Activated CD4-positive, CD25-positive, alpha-beta regulatory T cell treated with anti-CD3 and anti-CD28 coated beads, Interleukin-2, amount 50 U/mL, for 24 hours (primary cell): ENCODE measurements at regions not wholly inside any gene's neighbourhood (a gene's known extent, or its start where the extent isn't known, plus 50 kb on each side); places are given as distances from the start of the nearest gene placed in this dataset.
"Not testable (repeated sequence)": the region's sequence is repeated elsewhere in the genome, so short reads cannot be mapped to it uniquely, and the experiment has no call there.

Experiments
- ATAC-seq, 2 donors: fragments of 150-1000 bp; cut with Tn5 transposase; one replicate each; pipeline ENCODE4 v1.10.0; 2021; ENCODE audit warnings: mild to moderate bottlenecking in 1 of 2, moderate library complexity in 1 of 2

DNA sequence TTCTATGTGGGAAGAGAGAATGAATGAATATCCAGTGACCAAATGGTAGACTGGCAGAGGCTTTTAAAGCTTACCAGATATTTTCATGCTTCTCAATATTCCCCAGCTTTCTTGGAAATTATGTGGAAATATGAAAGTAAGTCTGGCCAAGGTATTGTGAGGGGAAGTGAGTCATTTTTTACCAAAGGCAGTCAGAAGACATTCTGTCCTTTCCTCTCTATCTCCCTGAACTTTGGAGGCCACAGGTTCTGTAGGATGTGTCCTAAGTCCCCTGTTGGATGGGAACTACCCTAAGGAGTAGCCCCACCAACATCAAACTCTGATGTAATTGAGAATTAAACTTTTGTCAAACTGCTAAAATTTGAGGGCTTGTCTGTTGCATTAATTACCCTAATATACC is 593.8 kb upstream of the NRSN1 start:
- no peak for ATAC-seq

DNA sequence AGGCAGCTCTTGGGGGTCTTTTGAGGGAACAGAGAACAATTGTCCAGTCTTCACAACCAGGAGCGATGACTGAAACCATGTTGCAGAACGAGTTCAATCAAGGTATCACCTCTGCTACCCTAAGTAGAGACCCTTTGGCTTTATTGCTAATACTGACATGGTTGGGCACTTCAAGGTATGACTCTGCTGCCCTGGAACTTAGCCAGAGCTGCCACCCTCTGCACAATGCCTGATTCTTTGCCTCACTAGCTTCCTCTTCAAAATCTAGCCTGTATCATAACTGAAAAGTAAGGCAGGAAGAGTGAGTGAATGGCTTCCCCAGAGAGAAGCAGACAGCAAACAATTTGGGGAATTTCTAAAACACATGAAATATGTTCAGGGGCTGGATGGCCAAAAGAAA is 592.7 kb upstream of the NRSN1 start:
- ATAC-seq: no peak

DNA sequence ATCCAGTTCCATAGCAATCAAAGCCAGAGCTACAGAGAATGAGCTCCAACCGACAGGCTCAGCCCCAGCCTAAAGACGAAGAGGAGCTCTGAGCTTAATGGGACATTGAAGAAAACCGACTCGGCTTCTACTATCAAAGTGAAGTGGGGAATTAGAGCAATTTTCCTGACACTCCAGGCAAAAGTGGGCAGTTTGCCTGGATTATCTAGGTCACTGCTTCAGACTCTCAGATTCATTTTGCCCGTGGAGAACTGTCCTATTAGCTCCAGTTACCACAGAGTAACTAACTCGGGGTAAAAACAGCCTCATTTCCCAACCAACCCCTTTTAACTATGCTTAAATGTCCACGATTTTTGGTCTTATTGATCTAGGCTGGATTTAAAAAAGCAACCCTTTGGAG is 592.1 kb upstream of the NRSN1 start:
- no peak for ATAC-seq

DNA sequence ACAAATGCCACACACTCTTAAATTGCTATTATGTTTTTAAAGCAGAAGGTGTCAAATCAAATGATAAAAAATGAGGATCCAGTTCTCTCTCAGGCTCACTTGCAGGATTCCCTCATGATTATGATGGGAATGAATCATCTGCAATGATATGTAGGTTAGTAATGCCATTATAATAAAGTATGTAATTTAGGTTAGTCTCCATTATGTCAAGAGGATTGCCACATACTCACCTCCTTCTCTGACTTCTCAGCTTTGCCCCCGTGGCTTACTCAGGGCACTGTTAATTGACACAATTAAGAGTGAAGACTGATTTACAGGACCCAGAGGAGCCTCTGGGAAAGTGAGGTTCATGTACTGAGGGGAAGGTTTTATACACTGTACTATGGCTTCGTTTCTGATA is 591.7 kb upstream of the NRSN1 start:
- no peak for ATAC-seq

DNA sequence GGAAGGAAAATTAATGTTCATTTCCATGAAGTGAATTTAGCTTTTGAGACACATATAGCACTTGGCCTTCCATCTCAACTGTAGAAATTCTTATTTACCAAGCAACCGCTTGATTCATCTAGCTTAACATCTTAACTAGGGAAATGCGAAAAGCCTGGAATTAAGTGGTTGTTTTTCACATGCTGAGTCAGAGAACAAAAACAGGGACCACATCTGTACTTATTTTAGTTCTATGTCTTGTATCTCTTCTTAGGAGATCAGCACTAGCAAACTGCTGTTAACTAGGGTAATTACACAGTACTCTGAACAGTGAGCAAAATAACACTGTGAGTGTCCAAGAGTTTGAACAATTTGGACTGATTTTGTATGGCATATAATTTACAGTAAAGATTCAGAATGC is 590.9 kb upstream of the NRSN1 start:
- ATAC-seq: no peak

DNA sequence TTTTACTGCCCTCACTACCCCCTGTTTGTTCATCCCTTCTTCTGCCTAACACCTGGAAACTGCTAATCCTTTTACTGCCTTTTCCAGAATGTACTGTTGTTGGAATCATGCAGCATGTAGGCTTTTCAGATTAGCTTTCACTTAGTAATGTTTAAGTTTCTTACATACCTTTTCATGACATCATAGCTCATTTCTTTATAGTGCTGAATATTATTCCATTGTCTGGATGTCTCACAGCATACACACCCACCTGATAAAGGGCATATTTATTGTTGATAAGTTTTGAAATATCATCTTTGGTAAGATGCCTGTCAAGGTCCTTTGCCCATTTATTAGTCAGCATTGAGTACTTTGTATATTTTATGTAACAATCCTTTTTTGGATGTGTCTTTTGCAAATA is 588.2 kb upstream of the NRSN1 start:
- ATAC-seq: no peak

DNA sequence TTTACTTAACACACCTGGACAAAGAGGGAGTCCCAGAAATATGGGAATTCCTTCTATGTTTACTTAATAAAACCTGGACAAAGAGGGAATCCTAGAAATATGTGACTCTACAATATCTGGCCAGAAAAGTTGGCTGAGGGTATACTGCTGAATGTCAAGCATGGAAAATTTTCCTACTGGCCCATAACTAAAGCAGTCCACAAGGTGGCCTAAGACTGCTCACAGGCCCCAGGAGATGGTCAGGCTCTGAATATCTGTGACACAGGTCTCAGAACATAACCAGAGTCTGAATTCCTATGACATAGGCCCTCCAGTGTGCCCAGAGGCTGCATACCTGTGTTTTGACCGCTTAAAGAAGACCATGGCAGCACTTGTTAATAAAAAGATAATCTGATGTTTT is 578.2 kb upstream of the NRSN1 start:
- no peak for ATAC-seq

DNA sequence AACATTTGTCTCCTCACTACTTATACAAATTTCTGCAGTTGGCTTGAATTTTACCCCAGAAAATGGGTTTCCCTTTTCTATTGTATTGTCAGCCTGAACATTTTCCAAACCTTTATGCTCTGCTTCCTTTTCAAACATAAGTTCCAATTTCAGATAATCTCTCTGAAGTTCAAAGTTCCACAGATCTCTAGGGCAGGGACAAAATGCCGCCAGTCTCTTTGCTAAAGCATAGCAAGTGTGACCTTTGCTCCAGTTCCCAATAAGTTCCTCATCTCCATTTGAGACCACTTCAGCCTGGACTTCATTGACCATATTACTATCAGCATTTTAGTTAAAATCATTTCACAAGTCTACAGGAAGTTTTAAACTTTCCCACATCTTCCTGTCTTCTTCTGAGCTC is 571.1 kb upstream of the NRSN1 start:
- ATAC-seq: not testable (repeated sequence)

DNA sequence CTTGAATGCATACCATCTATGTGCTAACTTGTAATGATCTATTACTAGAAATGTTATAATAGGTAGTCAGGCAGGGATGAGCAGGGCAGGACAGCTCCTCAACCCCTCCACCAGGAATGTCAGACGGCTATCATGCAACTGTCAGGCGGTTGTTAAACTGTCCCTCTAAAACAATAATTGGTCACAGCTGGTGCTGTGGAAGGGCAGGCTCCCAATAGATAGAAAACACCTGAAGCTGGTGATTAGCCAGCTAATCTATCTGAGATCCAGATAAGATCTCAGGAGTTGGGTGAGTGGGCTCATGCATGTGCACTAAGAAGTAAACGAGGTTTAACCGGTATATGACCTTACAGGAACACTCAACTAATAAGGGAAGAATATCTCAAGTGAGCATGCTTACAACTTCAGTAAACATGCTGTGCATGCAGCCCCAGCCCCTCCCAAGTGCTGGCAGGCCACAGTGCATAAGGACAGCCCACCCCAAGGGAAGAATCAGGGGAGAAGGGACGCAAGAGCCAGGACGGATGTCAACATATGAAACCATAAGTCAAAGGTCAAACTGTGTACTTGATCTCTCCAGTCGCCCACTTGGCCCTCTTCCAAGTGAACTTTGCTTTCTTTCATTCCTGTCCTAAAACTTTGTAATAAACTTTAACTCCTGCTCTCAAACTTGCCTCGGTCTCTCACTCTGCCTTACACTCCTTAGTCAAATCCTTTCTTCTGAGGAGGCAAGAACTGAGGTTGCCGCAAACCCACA is 566.2 kb upstream of the NRSN1 start:
- no peak for ATAC-seq

DNA sequence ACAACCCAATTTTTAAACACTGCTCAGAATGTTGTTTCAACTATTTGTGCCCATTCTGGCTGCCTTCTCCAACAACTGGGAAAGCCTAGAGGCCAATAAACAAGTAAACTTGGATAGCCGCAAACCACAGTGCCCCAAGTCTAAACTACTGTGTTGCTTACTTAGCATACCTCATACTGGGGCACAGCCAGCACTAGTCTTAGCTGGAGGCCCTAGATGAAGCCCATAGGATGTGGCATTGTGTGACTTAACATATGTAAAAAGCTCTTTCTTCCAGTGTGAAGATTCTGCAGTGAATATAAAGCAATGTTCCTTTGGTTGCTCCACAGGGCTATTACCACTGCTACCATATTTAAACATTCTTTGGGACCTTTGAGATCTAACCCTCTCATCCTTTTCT is 564.3 kb upstream of the NRSN1 start:
- no peak for ATAC-seq

DNA sequence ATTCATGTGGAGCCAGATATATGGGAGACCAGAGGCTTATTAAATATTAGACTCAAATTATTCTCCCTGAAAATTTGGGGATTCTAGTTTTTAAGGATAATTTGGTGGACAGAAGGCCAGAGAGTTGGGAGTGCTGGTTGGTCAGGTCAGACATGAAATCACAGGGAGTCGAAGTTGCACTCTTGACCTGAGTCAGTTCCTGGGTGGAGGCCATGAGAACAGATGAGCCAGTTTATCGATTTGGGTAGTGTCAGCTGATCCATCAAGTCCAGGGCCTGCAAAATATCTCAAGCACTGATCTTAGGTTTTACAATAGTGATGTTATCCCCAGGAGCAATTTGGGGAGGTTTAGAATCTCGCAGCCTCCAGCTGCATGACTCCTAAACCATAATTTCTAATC is 563.5 kb upstream of the NRSN1 start:
- no peak for ATAC-seq

DNA sequence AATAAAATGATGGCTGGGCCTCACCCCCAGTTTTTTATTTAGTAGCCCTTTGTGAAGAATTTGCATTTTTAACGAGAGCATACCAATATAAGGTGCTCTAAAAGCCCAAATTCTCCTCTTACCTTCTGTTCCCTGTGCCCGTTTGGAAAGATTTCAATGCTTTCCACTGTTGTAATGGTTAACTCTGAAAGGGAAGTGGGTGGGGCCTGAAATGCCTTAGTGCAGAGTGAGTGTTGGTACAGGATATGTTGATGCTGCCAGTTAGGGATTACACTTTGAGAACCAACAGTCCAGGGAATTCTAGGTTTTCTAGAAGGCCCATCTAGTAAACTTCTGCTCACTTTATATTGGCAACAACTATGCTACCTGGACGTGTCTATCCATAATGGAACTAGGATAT is 562.7 kb upstream of the NRSN1 start:
- ATAC-seq: no peak

DNA sequence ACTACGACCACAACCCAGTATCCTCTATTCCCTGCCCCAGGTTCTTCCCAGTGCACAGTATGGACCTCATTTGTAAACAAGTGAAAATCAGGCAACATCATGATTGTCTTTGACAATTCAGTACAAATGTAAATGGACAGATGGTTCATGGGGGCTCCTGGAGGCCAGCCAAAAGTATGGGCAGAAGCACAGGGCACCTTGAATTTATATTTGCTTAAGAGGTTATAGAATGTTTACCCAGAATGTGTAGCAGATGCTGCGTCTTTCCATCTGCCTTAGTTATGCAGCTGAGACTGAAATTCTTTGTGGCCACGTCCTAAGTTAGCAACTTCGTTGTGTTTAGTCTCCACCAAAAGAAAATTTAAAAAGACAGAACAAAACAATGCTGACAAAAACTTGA is 559.6 kb upstream of the NRSN1 start:
- no peak for ATAC-seq

DNA sequence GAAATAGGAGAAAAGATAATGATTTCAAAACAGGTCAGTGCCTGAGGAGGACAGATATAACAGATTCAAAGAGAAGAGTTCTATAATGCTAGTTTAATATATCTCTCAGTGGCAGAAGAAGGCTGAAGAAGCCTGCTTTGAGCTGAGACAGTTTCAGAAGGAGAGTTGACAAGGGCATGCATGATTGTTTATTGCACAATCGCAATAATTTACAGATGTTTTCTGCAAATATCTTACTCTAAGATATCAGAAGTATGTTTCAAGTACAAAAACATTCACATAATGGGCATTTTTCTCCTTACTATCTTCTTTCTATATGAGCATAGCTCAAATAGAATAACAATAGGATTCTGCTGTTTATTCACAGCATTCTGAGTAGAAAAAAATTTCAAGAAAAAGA is 557.7 kb upstream of the NRSN1 start:
- ATAC-seq: no peak

DNA sequence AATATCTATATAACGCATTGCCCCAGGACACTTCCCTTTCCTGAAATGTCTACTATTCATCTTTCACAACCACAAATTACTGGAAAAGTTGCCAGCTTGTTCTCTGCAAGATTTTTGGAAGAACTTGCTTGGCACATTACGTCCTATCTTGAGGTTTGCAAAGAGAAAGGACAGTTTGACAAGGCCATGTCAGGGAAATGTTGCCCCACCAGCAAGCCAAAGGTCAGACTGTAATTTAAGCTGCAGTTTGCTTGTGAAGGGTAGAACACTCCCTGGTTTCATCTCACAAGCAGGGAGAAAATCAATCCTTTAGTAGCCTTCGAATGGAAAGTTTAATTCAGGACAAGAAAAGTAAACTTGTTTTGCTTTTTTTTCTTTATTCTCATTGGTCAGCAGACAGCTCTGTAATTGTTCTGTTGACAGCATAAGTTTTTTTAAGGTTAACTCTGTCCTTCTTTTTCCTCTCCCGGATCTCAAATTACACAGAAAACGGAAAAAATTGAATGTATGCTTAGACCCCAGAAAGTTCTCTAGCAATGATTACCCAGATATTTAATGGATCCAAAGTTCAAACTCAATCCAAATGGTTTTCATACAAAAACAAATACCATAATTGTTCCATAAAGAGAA is 541.8 kb upstream of the NRSN1 start:
- no peak for ATAC-seq

DNA sequence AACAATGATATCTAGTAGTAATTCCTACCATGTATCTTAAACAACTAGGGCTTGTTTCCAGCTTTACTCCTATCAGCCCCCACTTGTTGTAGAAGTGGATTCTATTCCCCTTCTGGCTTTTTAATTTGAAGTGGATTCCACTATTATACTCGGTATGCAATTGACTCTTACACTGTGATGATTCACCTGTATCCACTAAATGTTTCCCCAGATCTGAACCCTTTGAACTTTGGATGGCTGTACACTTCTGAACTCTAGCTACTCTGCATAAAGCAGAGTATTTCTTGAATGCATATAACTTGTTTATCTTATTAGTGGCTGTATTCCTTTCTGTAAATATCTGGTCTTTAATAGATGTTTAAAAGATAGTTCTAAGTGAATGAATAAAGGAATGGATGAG is 538.4 kb upstream of the NRSN1 start:
- ATAC-seq: no peak

DNA sequence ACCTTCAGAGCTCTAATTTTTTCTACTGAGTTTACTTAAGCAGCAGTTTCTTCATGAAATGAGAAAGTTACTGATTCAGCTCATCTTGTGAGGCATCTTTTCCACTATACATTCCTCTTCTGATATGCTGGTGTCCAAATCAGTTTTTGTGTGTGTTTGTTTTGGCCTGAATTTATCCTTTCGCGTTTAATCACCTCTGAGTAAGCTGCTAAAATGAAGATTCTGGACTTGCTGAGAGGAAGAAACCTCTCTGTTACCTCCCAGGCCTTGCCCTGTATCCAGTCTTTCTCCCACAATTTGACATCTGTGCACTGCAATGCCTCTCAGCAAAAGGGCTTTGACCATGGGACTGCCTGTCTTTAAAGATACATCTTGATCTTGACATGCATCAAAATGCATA is 536.2 kb upstream of the NRSN1 start:
- ATAC-seq: no peak

DNA sequence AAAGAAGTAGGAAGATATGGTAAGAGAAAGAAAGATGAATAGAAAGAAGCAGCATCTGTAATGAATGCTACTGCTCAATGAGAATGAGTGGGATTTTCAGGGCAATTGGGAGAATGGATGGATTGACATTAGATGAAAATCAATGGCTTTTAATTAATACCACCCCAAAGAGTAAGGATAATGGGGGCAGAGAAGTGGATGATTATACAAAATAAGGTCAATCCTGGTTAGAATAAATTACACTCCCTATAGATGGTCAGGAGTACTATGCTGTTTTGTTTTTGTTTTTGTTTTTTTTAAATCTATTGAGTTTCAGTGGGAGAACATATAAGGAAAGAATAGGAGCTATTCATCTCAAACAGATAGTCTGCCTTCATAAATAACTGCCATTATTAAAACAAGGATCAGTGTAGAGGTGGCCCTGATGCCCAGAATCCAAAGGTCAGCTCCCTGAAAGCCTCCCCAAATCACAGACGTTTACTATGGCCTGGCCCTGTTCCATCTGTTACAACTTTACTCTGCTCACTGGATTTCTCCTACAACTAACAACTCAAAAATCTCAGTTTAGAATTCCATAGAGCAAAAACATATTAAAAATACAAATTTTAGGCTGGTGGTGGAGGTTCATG is 535.4 kb upstream of the NRSN1 start:
- ATAC-seq: no peak

DNA sequence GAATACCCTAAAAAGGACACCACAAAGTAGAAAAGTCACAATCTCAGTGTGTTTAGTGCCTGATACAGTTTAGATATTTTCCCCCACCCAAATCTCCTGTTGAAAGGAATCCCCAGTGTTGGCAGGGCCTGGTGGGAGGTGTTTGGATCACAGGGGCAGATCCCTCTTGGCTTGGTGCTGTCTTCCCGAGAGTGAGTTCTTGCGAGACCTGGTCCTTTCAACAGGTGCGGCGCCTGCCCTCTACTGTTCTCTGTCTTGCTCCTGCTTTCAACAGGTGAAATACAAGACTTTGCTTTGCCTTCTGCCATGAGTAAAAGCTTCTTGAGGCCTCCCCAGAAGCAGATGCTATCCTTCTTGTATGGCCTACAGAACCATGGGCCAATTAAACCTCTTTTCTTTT is 534.3 kb upstream of the NRSN1 start:
- no peak for ATAC-seq

DNA sequence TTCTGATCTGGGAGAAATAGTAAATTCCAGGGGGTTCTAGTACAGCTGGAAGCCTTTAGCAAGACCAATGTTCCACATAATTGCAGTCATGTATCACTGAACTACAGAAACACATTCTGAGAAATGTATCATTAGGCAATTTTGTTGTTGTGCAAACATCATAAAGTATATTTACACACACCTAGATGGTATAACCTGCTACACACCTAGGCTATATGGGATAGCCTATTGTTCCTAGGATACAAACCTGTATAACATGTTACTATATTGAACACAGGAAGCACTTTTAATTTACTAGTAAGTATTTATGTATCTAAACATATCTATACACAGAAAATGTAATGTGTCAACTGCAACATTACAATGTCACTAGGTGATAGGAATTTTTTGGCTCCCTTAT is 525.9 kb upstream of the NRSN1 start:
- ATAC-seq: no peak

DNA sequence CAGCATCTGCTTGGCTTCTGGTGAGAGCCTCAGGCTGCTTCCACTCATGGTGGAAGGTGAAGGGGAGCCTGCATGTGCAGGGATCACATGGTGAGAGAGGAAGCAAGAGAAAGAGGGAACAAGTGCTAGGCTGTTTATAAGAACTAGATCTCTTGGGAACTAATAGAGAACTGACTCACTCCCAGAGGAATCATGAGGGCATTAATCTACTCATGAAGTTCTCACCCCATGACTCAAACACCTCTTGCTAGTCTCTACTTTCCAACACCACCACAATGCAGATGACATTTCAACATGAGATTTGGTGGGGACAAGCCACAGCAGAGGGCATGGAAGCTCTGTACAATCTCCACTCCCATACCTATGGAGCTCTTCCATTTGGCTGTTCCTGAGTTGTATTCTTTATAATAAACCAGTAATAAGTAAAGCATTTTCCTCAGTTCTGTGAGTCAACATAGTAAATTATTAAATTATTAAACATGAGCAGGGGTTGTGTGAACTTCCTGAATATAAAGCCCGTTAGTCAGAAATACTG is 524.1 kb upstream of the NRSN1 start:
- ATAC-seq: no peak

DNA sequence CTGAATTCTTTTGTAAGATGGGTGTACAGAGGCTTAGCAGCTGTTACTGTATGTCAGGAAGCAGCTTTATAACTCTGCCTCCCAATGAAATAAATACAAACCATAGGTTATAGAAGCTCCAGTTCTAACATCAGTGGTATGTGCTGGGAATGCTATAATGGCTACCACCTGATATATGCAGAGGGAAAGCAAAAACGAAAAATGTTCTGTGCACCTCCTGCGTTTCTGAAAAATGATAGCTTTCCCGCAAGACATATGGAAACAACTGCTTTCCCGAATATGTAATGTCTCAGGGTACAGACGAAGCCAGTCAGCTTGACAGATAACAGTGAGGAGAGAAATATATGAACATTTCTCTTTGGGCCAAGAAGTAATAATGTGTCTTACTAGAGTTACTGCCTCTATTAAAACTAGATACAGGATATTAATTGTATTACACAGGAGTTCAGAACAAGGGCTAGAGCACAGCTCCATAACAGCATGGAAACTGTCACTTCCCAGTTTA is 517.0 kb upstream of the NRSN1 start:
- ATAC-seq: no peak

DNA sequence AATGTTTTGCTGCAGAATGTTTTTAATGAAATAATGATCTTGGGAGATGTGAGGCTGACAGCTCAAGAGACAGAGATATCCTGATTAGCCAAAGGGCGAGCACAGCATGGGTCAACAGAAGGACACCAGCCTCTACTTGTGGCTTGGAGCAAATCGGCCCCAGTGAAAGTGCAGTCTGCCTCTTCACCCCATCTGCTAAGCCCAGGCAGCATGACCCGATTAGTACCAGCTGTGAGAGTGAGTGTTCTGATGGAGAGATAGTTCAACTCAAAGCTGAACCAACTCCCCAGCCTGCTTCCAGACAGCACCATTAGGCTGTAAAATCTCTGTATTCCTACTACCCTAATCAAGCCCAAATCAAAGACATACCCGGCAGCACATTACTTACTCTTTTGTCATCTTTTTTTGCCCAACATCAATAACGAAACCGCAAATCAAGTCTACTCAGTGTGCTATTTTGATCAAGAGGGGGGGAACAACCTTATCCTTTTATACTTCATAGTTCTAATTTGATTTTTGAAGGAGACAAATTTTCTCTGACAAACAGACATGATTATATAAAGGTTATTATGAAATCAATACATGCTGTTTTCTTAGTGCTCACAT is 514.1 kb upstream of the NRSN1 start:
- ATAC-seq: no peak

DNA sequence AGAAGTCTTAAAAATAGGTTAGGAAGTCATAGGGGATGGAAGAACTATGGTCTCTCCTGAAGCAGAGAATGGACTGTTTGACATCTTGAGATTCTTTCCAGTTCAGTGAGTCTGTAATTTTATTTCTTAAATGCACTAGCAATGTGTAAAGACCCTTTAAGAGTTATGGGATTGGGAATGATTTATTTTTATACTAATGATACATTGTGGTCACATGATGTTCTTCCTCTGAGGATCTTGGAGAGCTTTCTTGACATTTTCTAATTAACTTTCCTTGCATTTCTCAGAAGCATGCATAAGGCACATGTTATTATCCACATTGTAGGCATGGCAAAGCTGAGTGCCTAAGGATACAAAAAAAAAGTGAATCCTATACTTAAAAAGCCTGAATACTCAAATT is 507.6 kb upstream of the NRSN1 start:
- no peak for ATAC-seq
